ENCODE measurements at regions not wholly inside any gene's neighbourhood (a gene's known extent, or its start where the extent isn't known, plus 50 kb on each side); places are given as distances from the start of the nearest gene placed in this dataset.

DNA sequence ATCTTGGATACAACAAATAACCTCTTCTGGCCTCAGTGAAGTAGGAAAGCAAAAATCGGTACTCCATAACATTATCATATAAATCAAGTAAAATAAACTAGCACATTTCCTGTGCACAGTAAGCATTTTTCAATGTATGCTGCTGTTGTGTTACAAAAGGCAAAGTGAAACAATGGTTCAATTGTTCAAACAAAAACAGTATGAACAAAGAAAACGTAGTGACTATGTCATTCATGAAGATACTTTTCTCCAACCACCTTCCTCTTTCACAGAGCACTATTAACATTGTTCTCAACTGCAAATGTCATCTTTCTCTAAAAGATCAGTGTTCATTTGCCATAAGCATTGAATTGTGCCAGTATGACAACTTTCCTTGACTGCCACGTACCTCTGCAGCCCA is 318.6 kb upstream of the PRDM1 start:
- Histone ChIP-seq H3K4me3 (ENCODE audit: insufficient read depth, low read length, poor library complexity, severe bottlenecking) (no peak overlapping the region), H2AFZ (ENCODE audit: low read depth, low read length, severe bottlenecking) (no peak overlapping the region), H3K4me2 (ENCODE audit: low read depth, low read length, poor library complexity, severe bottlenecking) (no peak overlapping the region), H3K27me3 (ENCODE audit: low read length) (no peaks in the 10 kb centered on the region), H3F3A (ENCODE audit: insufficient read depth) (no peaks in the 10 kb centered on the region), H3K9ac (ENCODE audit: low read length) (no peak overlapping the region), H3K36me3 (ENCODE audit: low read length) (no peaks in the 10 kb centered on the region), H3K27ac (ENCODE audit: low read depth, low read length) (no peak overlapping the region), H3K9me2 (replicated peaks; ENCODE audit: insufficient read depth, low read length) (no peaks in the 10 kb centered on the region), H3K9me3 (ENCODE audit: insufficient read depth, low read length) (no peaks in the 10 kb centered on the region), H4K20me1 (ENCODE audit: low read depth, low read length) (no peaks in the 10 kb centered on the region), H3K79me2 (ENCODE audit: insufficient read depth, low read length) (no peaks in the 10 kb centered on the region)
- TF ChIP-seq EZH2phosphoT487 (conservative IDR thresholded peaks at IDR 0.05; ENCODE audit: low read length) = no peak
- no peak for TF ChIP-seq CTCF (IDR thresholded peaks at IDR 0.05; ENCODE audit: insufficient read depth, low read length, poor library complexity, severe bottlenecking)

DNA sequence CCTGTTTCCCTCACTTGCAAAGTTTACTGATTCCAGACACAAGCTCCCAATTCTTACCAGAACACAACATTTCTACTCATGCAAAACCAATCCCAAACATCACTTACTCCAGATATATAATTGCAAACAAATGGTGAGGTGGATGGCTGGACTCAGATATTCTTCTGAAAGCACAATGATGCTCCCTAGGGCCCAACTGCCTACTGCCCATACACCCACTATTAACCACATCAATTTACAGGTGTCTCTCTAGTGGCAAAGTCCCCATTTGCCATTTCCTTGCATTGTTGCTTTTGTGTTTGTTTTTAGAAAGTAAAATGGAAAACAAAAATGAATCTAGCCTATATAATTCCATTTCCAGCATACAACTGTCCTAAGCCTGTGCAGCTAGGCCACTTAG is 320.9 kb upstream of the PRDM1 start:
- no peak for TF ChIP-seq EZH2phosphoT487 (conservative IDR thresholded peaks at IDR 0.05; ENCODE audit: low read length)
- TF ChIP-seq CTCF (IDR thresholded peaks at IDR 0.05; ENCODE audit: insufficient read depth, low read length, poor library complexity, severe bottlenecking) = no peak
- no peaks in the 10 kb centered on the region for H4K20me1 ChIP-seq (ENCODE audit: low read depth, low read length)

DNA sequence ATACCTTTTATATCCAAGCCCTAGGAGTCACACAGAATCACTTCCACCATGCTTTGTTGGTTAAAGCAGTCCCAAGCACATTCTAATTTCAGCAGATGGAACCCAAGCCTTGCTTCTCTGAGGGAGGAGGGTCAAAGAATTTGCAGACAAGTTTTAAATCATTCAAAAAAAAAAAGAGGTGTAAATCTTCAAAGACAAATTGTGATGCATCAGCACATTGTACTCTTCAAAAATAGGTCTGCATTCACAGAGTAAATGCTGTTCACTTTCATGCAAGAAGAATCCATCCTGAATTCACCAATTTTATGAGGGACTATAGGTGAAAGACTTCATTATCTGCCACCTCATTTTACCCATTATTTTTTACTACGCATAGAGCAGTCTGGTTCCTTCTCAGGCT is 321.8 kb upstream of the PRDM1 start:
- TF ChIP-seq EZH2phosphoT487 (conservative IDR thresholded peaks at IDR 0.05; ENCODE audit: low read length) (no peak), CTCF (IDR thresholded peaks at IDR 0.05; ENCODE audit: insufficient read depth, low read length, poor library complexity, severe bottlenecking) (no peak)
- H3F3A ChIP-seq (ENCODE audit: insufficient read depth) = no peaks in the 10 kb centered on the region

More for the DNA sequence above, 320.9 kb upstream of the PRDM1 start:
- Histone ChIP-seq H3K36me3 (ENCODE audit: low read length) (no peaks in the 10 kb centered on the region), H3K4me3 (ENCODE audit: insufficient read depth, low read length, poor library complexity, severe bottlenecking) (no peak overlapping the region), H3K9me2 (replicated peaks; ENCODE audit: insufficient read depth, low read length) (no peaks in the 10 kb centered on the region), H3K9me3 (ENCODE audit: insufficient read depth, low read length) (no peaks in the 10 kb centered on the region), H3K79me2 (ENCODE audit: insufficient read depth, low read length) (no peaks in the 10 kb centered on the region), H3K9ac (ENCODE audit: low read length) (no peak overlapping the region), H3K27ac (ENCODE audit: low read depth, low read length) (no peak overlapping the region), H3K4me2 (ENCODE audit: low read depth, low read length, poor library complexity, severe bottlenecking) (no peak overlapping the region), H3K27me3 (ENCODE audit: low read length) (no peaks in the 10 kb centered on the region), H2AFZ (ENCODE audit: low read depth, low read length, severe bottlenecking) (no peak overlapping the region), H3F3A (ENCODE audit: insufficient read depth) (no peaks in the 10 kb centered on the region)

More for the DNA sequence above, 321.8 kb upstream of the PRDM1 start:
- no peaks in the 10 kb centered on the region for H3K27me3 ChIP-seq (ENCODE audit: low read length)
- H3K27ac ChIP-seq (ENCODE audit: low read depth, low read length) = no peak overlapping the region
- H3K4me2 ChIP-seq (ENCODE audit: low read depth, low read length, poor library complexity, severe bottlenecking) = no peak overlapping the region
- H3K79me2 ChIP-seq (ENCODE audit: insufficient read depth, low read length) = no peaks in the 10 kb centered on the region
- no peaks in the 10 kb centered on the region for H3K9me3 ChIP-seq (ENCODE audit: insufficient read depth, low read length)
- no peaks in the 10 kb centered on the region for H3K36me3 ChIP-seq (ENCODE audit: low read length)
- H4K20me1 ChIP-seq (ENCODE audit: low read depth, low read length) = no peaks in the 10 kb centered on the region
- no peak overlapping the region for H2AFZ ChIP-seq (ENCODE audit: low read depth, low read length, severe bottlenecking)
- H3K9ac ChIP-seq (ENCODE audit: low read length) = no peak overlapping the region
- H3K9me2 ChIP-seq (replicated peaks; ENCODE audit: insufficient read depth, low read length) = no peaks in the 10 kb centered on the region
- no peak overlapping the region for H3K4me3 ChIP-seq (ENCODE audit: insufficient read depth, low read length, poor library complexity, severe bottlenecking)
